ENCODE measurements at regions not wholly inside any gene's neighbourhood (a gene's known extent, or its start where the extent isn't known, plus 50 kb on each side); places are given as distances from the start of the nearest gene placed in this dataset.

- TF ChIP-seq EZH2 (IDR thresholded peaks at IDR 0.05; ENCODE audit: low read length, missing control alignments) (no peak), CTCF (conservative IDR thresholded peaks at IDR 0.05 in 1 of 2, IDR thresholded peaks at IDR 0.05 in 1 of 2; ENCODE audit: low read depth in 1 of 2, low read length in 2 of 2) (no peak)
These were observed 495.6 kb upstream of the MAN1A1 start for GRCh38 chr6:119845161-119845560.
